Liver (tissue), 8 donors: ENCODE measurements at regions not wholly inside any gene's neighbourhood (a gene's known extent, or its start where the extent isn't known, plus 50 kb on each side); places are given as distances from the start of the nearest gene placed in this dataset.

Experiments used
- DNase-seq: peaks from one replicate; pipeline ENCODE4 v3.0.0-alpha.2; 2017; ENCODE audit warnings: low spot score
- H3K27ac ChIP-seq, 2 donors: one replicate each; pipeline ENCODE4 v1.7.0; 2013; ENCODE audit warnings: inconsistent platforms in 2 of 2, low read length in 2 of 2, control low read depth in 1 of 2, low read depth in 1 of 2, mild to moderate bottlenecking in 1 of 2
- H3K27me3 ChIP-seq, 4 donors: one replicate each; pipeline versions ENCODE4 v1.6.1 to v1.7.0; 2013; ENCODE audit warnings: low read length in 3 of 4, inconsistent platforms in 1 of 4, mild to moderate bottlenecking in 1 of 4, moderate library complexity in 1 of 4; ENCODE audit not compliant: control insufficient read depth in 4 of 4, insufficient read depth in 4 of 4
- H3K36me3 ChIP-seq, 4 donors: one replicate each; pipeline versions ENCODE4 v1.6.1 to v1.7.0; 2013; ENCODE audit warnings: low read length in 3 of 4, mild to moderate bottlenecking in 3 of 4, low read depth in 1 of 4, moderate library complexity in 1 of 4; ENCODE audit not compliant: control insufficient read depth in 4 of 4, insufficient read depth in 3 of 4
- H3K4me1 ChIP-seq, 4 donors: one replicate each; pipeline versions ENCODE4 v1.6.1 to v1.7.0; 2013; ENCODE audit warnings: low read length in 3 of 4, mild to moderate bottlenecking in 3 of 4, moderate library complexity in 1 of 4; ENCODE audit not compliant: control insufficient read depth in 4 of 4, insufficient read depth in 4 of 4
- H3K4me3 ChIP-seq, 3 donors: one replicate each; pipeline versions ENCODE4 v1.6.1 to v1.7.0; 2013; ENCODE audit warnings: low read length in 3 of 3, control low read depth in 1 of 3, low read depth in 1 of 3, mild to moderate bottlenecking in 1 of 3
- H3K9ac ChIP-seq, 2 donors: one replicate each; pipeline ENCODE4 v1.7.0; 2013; ENCODE audit warnings: low read length in 2 of 2, mild to moderate bottlenecking in 2 of 2, moderate library complexity in 2 of 2, control low read depth in 1 of 2, low read depth in 1 of 2
- H3K9me3 ChIP-seq, 4 donors: one replicate each; pipeline versions ENCODE4 v1.6.1 to v1.7.0; 2013; ENCODE audit warnings: low read length in 3 of 4; ENCODE audit not compliant: control insufficient read depth in 4 of 4
- ATF3 ChIP-seq: IDR thresholded peaks from 2 replicates; pipeline ENCODE4 v1.6.1; 2016; ENCODE audit warnings: antibody characterized with exemption
- CTCF ChIP-seq: fragments of 150-350 bp; IDR thresholded peaks from 2 replicates; pipeline ENCODE4 v1.5.1; 2017; ENCODE audit warnings: improper control_type of control experiment, low read depth, low read length; ENCODE audit not compliant: missing input control
- EGR1 ChIP-seq, 2 donors: IDR thresholded peaks; 2 replicates each; pipeline ENCODE4 v1.6.1; 2016 to 2018; ENCODE audit warnings: antibody characterized with exemption in 2 of 2, low read depth in 2 of 2
- FOXA1 ChIP-seq: IDR thresholded peaks from 2 replicates; pipeline ENCODE4 v1.6.1; 2016; ENCODE audit warnings: antibody characterized with exemption
- FOXA2 ChIP-seq: IDR thresholded peaks from 2 replicates; pipeline ENCODE4 v1.6.1; 2016; ENCODE audit warnings: antibody characterized with exemption
- GABPA ChIP-seq, 2 donors: IDR thresholded peaks in 1 of 2; conservative IDR thresholded peaks in 1 of 2; 2 replicates each; pipeline ENCODE4 v1.6.1; 2016; ENCODE audit warnings: antibody characterized with exemption in 2 of 2, mild to moderate bottlenecking in 1 of 2, moderate library complexity in 1 of 2
- HNF4A ChIP-seq, 2 donors: conservative IDR thresholded peaks; 2 replicates each; pipeline ENCODE4 v1.6.1; 2016; ENCODE audit warnings: antibody characterized with exemption in 2 of 2, mild to moderate bottlenecking in 2 of 2
- HNF4G ChIP-seq: IDR thresholded peaks from 2 replicates; pipeline ENCODE4 v1.6.1; 2016; ENCODE audit warnings: antibody characterized with exemption
- JUND ChIP-seq, 2 donors: IDR thresholded peaks; 2 replicates each; pipeline ENCODE4 v1.6.1; 2016; ENCODE audit warnings: antibody characterized with exemption in 2 of 2
- MAX ChIP-seq: IDR thresholded peaks from 2 replicates; pipeline ENCODE4 v1.6.1; 2016; ENCODE audit warnings: antibody characterized with exemption
- NR2F2 ChIP-seq: IDR thresholded peaks from 2 replicates; pipeline ENCODE4 v1.6.1; 2016; ENCODE audit warnings: antibody characterized with exemption
- RAD21 ChIP-seq, 2 donors: IDR thresholded peaks; 2 replicates each; pipeline ENCODE4 v1.6.1; 2016; ENCODE audit warnings: antibody characterized with exemption in 2 of 2, mild to moderate bottlenecking in 2 of 2
- REST ChIP-seq: IDR thresholded peaks from 2 replicates; pipeline ENCODE4 v1.6.1; 2016; ENCODE audit warnings: antibody characterized with exemption, mild to moderate bottlenecking
- RXRA ChIP-seq, 2 donors: IDR thresholded peaks; 2 replicates each; pipeline ENCODE4 v1.6.1; 2017 to 2018; ENCODE audit warnings: antibody characterized with exemption in 2 of 2, mild to moderate bottlenecking in 1 of 2
- SP1 ChIP-seq: IDR thresholded peaks from 2 replicates; pipeline ENCODE4 v1.6.1; 2018; ENCODE audit warnings: antibody characterized with exemption, mild to moderate bottlenecking
- TAF1 ChIP-seq: conservative IDR thresholded peaks from 2 replicates; pipeline ENCODE4 v1.6.1; 2016; ENCODE audit warnings: antibody characterized with exemption, mild to moderate bottlenecking
- YY1 ChIP-seq: IDR thresholded peaks from 2 replicates; pipeline ENCODE4 v1.6.1; 2016; ENCODE audit warnings: antibody characterized with exemption, mild to moderate bottlenecking
- ZBTB33 ChIP-seq: IDR thresholded peaks from 2 replicates; pipeline ENCODE4 v1.6.1; 2016; ENCODE audit warnings: antibody characterized with exemption
- WGBS: extraction: QIAGEN DNeasy Blood & Tissue Kit; methylation state at CpG from one replicate; pipeline ENCODE4 v1.1.7; 2013; 5-methylcytosine and 5-hydroxymethylcytosine counted together
- donor health status: healthy.
- donor health status: healthy.
- donor health status: healthy.
- donor health status: healthy.
- donor health status: healthy.

- Histone ChIP-seq H3K4me3 (no peak overlapping the region), H3K27me3 (peaks cover 0 to 3% (median 0%) of the 10 kb centered on the region in 4 donors), H3K27ac (no peak overlapping the region), H3K9me3 (no peaks in the 10 kb centered on the region), H3K4me1 (no peaks in the 10 kb centered on the region), H3K9ac (no peak overlapping the region), H3K36me3 (no peaks in the 10 kb centered on the region)
- WGBS: 94% methylated on average over 1 of the region's 1 CpG
- TF ChIP-seq HNF4A (conservative IDR thresholded peaks at IDR 0.05) (no peak), FOXA1 (no peak), YY1 (no peak), RXRA (IDR thresholded peaks at IDR 0.05) (no peak), GABPA (IDR thresholded peaks at IDR 0.05 in 1 of 2, conservative IDR thresholded peaks at IDR 0.05 in 1 of 2) (no peak), REST (no peak), SP1 (no peak), ZBTB33 (no peak), NR2F2 (no peak), FOXA2 (no peak), TAF1 (no peak), ATF3 (no peak), JUND (IDR thresholded peaks at IDR 0.05) (no peak), MAX (no peak), EGR1 (IDR thresholded peaks at IDR 0.05; ENCODE audit: low read depth in 2 of 2) (no peak), CTCF (no peak), HNF4G (no peak), RAD21 (IDR thresholded peaks at IDR 0.05) (no peak)
- DNase-seq: no peak
These were observed 51.0 kb upstream of the L3MBTL3 start for GRCh38 chr6:129967427-129967826.
